Type B pancreatic cell (in vitro differentiated cells): ENCODE measurements at regions not wholly inside any gene's neighbourhood (a gene's known extent, or its start where the extent isn't known, plus 50 kb on each side); places are given as distances from the start of the nearest gene placed in this dataset.
"Not testable (repeated sequence)": the region's sequence is repeated elsewhere in the genome, so short reads cannot be mapped to it uniquely, and the experiment has no call there.

ENCODE experiments used
- DNase-seq: peaks from one replicate; pipeline ENCODE4 v3.0.0; 2021; ENCODE audit warnings: mixed read lengths; ENCODE audit not compliant: unreplicated experiment; ENCODE audit errors: extremely low spot score
- H3K27ac Mint-ChIP-seq: 2 replicates; pipeline ENCODE4 v1.8.0; 2021; ENCODE audit warnings: mild to moderate bottlenecking, mixed read lengths
- H3K27me3 Mint-ChIP-seq: 2 replicates; pipeline ENCODE4 v1.8.0; 2021; ENCODE audit warnings: mixed read lengths
- H3K36me3 Mint-ChIP-seq: 2 replicates; pipeline ENCODE4 v1.8.0; 2021; ENCODE audit warnings: mixed read lengths
- H3K4me1 Mint-ChIP-seq: one replicate; pipeline ENCODE4 v1.8.0; 2021; ENCODE audit warnings: mixed read lengths; ENCODE audit not compliant: unreplicated experiment
- H3K4me3 Mint-ChIP-seq: 2 replicates; pipeline ENCODE4 v1.8.0; 2021; ENCODE audit warnings: mild to moderate bottlenecking, mixed read lengths
- H3K9me3 Mint-ChIP-seq: 2 replicates; pipeline ENCODE4 v1.8.0; 2021; ENCODE audit warnings: mixed read lengths
- CTCF ChIP-seq: fragments of 200-600 bp; sonication (generic); conservative IDR thresholded peaks from 2 replicates; pipeline ENCODE4 v1.5.0; 2021; ENCODE audit warnings: antibody characterized with exemption, mild to moderate bottlenecking

- Mint-ChIP-seq H3K27ac (no peak overlapping the region), H3K9me3 (peaks cover 16% of the 10 kb centered on the region), H3K27me3 (no peaks in the 10 kb centered on the region), H3K36me3 (no peaks in the 10 kb centered on the region), H3K4me1 (peaks cover 8% of the 10 kb centered on the region), H3K4me3 (no peak overlapping the region)
- no peak for TF ChIP-seq CTCF
- DNase-seq: no peak
Observed at GRCh38 chr20:40016890-40017289, 672.1 kb downstream of the MAFB start.

DNA sequence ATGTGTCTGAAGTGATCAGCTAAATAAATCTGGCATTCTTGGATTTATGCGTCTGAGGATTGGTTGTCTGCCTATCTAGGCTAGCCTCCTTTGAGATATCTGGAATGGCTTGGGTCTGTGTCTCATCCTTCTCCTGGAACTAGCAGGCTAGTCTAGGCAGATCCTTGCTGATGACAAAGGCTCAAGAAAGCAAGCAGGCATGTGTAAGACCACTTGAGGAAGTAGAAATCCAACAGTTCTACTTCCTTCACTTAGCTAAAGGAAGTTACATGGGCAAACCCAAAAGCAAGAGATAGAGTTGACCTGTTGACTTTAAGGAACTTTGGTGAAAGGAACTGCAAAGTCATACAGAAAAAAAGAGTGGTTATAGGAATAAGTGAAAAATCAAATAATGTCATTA is 672.6 kb downstream of the MAFB start:
- no peak for TF ChIP-seq CTCF
- Mint-ChIP-seq H3K4me3 (no peak overlapping the region), H3K27me3 (no peaks in the 10 kb centered on the region), H3K36me3 (no peaks in the 10 kb centered on the region), H3K9me3 (peaks cover 19% of the 10 kb centered on the region), H3K4me1 (peaks cover 8% of the 10 kb centered on the region), H3K27ac (no peak overlapping the region)
- DNase-seq: no peak

DNA sequence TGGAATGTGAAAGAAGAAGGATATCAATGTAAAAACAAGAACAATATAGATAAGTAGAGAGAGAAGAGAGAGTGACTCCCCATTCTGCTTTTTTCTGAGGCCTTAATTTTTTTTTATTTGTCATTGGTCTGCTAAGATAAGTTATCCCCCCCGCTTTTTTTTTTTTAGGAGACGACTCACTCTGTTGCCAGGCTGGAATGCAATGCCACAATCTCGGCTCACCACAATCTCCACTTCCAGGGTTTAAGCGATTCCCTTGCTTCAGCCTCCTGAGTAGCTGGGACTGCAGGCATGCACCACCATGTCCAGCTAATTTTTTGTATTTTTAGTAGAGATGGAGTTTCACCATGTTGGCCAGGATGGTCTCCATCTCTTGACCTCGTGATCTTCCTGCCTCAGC is 677.0 kb downstream of the MAFB start:
- H3K4me3 Mint-ChIP-seq, DNase-seq, H3K36me3 Mint-ChIP-seq, H3K27ac Mint-ChIP-seq, H3K4me1 Mint-ChIP-seq, H3K27me3 Mint-ChIP-seq: not testable (repeated sequence)
- peaks cover 12% of the 10 kb centered on the region for H3K9me3 Mint-ChIP-seq

- no peak overlapping the region for H3K4me3 Mint-ChIP-seq
- peaks cover 17% of the 10 kb centered on the region for H3K4me1 Mint-ChIP-seq
- peaks cover 12% of the 10 kb centered on the region for H3K9me3 Mint-ChIP-seq
- DNase-seq: no peak
- H3K27ac Mint-ChIP-seq: no peak overlapping the region
- H3K27me3 Mint-ChIP-seq: no peaks in the 10 kb centered on the region
- TF ChIP-seq CTCF: no peak
- H3K36me3 Mint-ChIP-seq: no peaks in the 10 kb centered on the region
Observed at GRCh38 chr20:40010483-40010882, 678.6 kb downstream of the MAFB start.

DNA sequence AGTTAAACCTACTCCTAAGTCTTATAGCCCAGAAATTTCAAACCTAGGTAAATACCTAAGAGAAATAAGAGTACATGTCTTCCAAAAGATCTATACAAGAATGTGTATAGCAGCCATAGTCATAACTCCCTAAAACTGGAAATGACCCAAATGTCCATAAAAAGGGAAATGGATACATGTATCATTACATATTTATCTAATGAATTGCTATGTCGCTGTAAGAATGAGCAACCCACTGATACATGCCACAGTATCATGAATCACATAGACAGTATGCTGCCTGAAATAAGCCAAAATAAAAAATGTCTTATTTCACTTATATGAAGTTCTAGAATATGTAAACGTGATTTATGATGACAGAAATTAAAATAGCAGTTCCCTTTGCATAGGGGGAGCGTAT is 679.5 kb downstream of the MAFB start:
- TF ChIP-seq CTCF: no peak
- H3K4me1 Mint-ChIP-seq: peaks cover 17% of the 10 kb centered on the region

GRCh38 chr20:40008177-40008576 is 680.9 kb downstream of the MAFB start:
- DNase-seq: no peak
- H3K27ac Mint-ChIP-seq: no peak overlapping the region
- H3K4me1 Mint-ChIP-seq: peaks cover 23% of the 10 kb centered on the region
- H3K4me3 Mint-ChIP-seq: no peak overlapping the region
- no peaks in the 10 kb centered on the region for H3K36me3 Mint-ChIP-seq
- no peaks in the 10 kb centered on the region for H3K27me3 Mint-ChIP-seq
- peaks cover 12% of the 10 kb centered on the region for H3K9me3 Mint-ChIP-seq
- TF ChIP-seq CTCF: no peak

More for the DNA sequence above, 679.5 kb downstream of the MAFB start:
- no peaks in the 10 kb centered on the region for H3K36me3 Mint-ChIP-seq
- no peak overlapping the region for H3K4me3 Mint-ChIP-seq
- H3K27me3 Mint-ChIP-seq: no peaks in the 10 kb centered on the region
- peaks cover 12% of the 10 kb centered on the region for H3K9me3 Mint-ChIP-seq
- H3K27ac Mint-ChIP-seq: no peak overlapping the region
- DNase-seq: no peak
